A673 (cell line): ENCODE measurements at regions not wholly inside any gene's neighbourhood (a gene's known extent, or its start where the extent isn't known, plus 50 kb on each side); places are given as distances from the start of the nearest gene placed in this dataset.

Experiments
- BruUV-seq: library from RNA; stranded (reverse); fragments of 400-500 nt; replicated peaks from 2 replicates; lab custom pipeline; 2021; lab: Mats Ljungman, UMichigan
- CTCF ChIA-PET: fragments of 300-600 bp; sonication (Branson Sonifier 250); formaldehyde crosslinking; loops from one replicate; lab custom pipeline; 2022; ENCODE audit warnings: antibody characterized with exemption; lab: Charles Lee
- POLR2A ChIA-PET: fragments of 300-600 bp; sonication (Branson Sonifier 250); formaldehyde crosslinking; loops from one replicate; lab custom pipeline; 2022; ENCODE audit warnings: antibody characterized with exemption; ENCODE audit not compliant: low non-redundant PET; lab: Charles Lee
- DNase-seq: peaks from one replicate; pipeline ENCODE4 v3.0.0-alpha.2; 2015; ENCODE audit warnings: low spot score
- H3K27ac ChIP-seq: fragments of 200-600 bp; sonication (generic); 2 replicates; pipeline ENCODE4 v1.5.1; 2016; ENCODE audit warnings: mixed run types, low read depth, mild to moderate bottlenecking, mixed read lengths, antibody characterized with exemption, low read length; ENCODE audit not compliant: poor library complexity, severe bottlenecking
- H3K27me3 ChIP-seq: fragments of 200-600 bp; sonication (generic); replicated peaks from 2 replicates; pipeline ENCODE4 v1.6.1; 2017; ENCODE audit warnings: mixed run types, low read depth, mild to moderate bottlenecking, mixed read lengths, antibody characterized with exemption, low read length; ENCODE audit not compliant: insufficient read depth, poor library complexity
- H3K36me3 ChIP-seq: fragments of 200-600 bp; sonication (generic); 2 replicates; pipeline ENCODE4 v1.6.1; 2016; ENCODE audit warnings: mixed run types, mild to moderate bottlenecking, mixed read lengths, antibody characterized with exemption, low read length; ENCODE audit not compliant: insufficient read depth, poor library complexity, severe bottlenecking
- H3K4me1 ChIP-seq: fragments of 200-600 bp; sonication (generic); 2 replicates; pipeline ENCODE4 v1.6.1; 2017; ENCODE audit warnings: mixed run types, mild to moderate bottlenecking, mixed read lengths, antibody characterized with exemption, low read length; ENCODE audit not compliant: insufficient read depth, poor library complexity, severe bottlenecking
- H3K4me3 ChIP-seq: fragments of 200-600 bp; sonication (generic); 2 replicates; pipeline ENCODE4 v1.5.1; 2016; ENCODE audit warnings: low read depth, mixed run types, mild to moderate bottlenecking, mixed read lengths, low read length; ENCODE audit not compliant: poor library complexity, severe bottlenecking
- H3K9me3 ChIP-seq: fragments of 200-600 bp; sonication (generic); 2 replicates; pipeline ENCODE4 v1.6.1; 2016; ENCODE audit warnings: mixed run types, low read depth, mild to moderate bottlenecking, mixed read lengths, antibody characterized with exemption, low read length; ENCODE audit not compliant: poor library complexity, severe bottlenecking
- CTCF ChIP-seq: fragments of 300-800, 200-600 bp; sonication (generic); conservative IDR thresholded peaks from 2 replicates; pipeline ENCODE4 v1.5.1; 2017; ENCODE audit warnings: low read depth, mild to moderate bottlenecking, antibody characterized with exemption, low read length, moderate library complexity, mixed read lengths
- EZH2 ChIP-seq: fragments of 200-600 bp; sonication (generic); IDR thresholded peaks from 2 replicates; pipeline ENCODE4 v1.6.1; 2017; ENCODE audit warnings: borderline replicate concordance, low read depth, mild to moderate bottlenecking, mixed read lengths, antibody characterized with exemption, low read length; ENCODE audit not compliant: poor library complexity, severe bottlenecking
- intact Hi-C: fragments of 100-400 bp; cut with micrococcal nuclease; formaldehyde crosslinking; loops from one replicate; pipeline ENCODE4 v1.10.0; 2022; ENCODE audit not compliant: unreplicated experiment

DNA sequence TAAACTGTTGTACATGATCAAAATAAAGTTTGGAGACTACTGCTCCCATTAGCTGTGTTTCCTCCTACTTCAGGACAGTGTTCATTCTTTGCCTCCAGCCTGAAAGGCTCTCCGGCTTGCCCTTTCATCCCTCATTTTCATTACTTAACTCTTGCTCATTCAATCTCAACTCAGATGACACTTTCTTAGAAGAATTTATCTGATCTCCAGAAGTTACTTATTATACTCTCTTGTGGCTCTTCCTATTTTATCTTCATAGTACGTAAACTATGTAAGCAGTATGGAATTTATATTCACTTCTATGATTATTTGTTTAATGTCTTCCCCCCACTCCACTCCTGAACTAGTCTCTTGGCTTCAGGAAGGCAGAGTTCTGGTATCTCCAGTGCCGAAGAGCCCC is 1737.9 kb upstream of the C9orf72 start:
- no peak overlapping the region for H3K4me3 ChIP-seq
- no peaks in the 10 kb centered on the region for H3K9me3 ChIP-seq
- no peak for TF ChIP-seq EZH2
- TF ChIP-seq CTCF, result no peak
- H3K27ac ChIP-seq, result no peak overlapping the region
- ChIA-PET POLR2A (no interaction called here), CTCF (no interaction called here)
- intact Hi-C loops, result no loop called here
- no peaks in the 10 kb centered on the region for H3K27me3 ChIP-seq
- no TSS peak for BruUV-seq
- no peaks in the 10 kb centered on the region for H3K36me3 ChIP-seq
- no peaks in the 10 kb centered on the region for H3K4me1 ChIP-seq
- no peak for DNase-seq

- Histone ChIP-seq H3K4me3 (no peak overlapping the region), H3K4me1 (no peaks in the 10 kb centered on the region), H3K27me3 (no peaks in the 10 kb centered on the region), H3K27ac (no peak overlapping the region), H3K9me3 (no peaks in the 10 kb centered on the region), H3K36me3 (no peaks in the 10 kb centered on the region)
- no TSS peak for BruUV-seq
- DNase-seq, result no peak
- CTCF ChIA-PET, result no interaction called here
- POLR2A ChIA-PET, result no interaction called here
- TF ChIP-seq CTCF (no peak), EZH2 (no peak)
- intact Hi-C loops, result no loop called here
Measured at GRCh38 chr9:29312327-29312726, 1739.0 kb upstream of the C9orf72 start.

DNA sequence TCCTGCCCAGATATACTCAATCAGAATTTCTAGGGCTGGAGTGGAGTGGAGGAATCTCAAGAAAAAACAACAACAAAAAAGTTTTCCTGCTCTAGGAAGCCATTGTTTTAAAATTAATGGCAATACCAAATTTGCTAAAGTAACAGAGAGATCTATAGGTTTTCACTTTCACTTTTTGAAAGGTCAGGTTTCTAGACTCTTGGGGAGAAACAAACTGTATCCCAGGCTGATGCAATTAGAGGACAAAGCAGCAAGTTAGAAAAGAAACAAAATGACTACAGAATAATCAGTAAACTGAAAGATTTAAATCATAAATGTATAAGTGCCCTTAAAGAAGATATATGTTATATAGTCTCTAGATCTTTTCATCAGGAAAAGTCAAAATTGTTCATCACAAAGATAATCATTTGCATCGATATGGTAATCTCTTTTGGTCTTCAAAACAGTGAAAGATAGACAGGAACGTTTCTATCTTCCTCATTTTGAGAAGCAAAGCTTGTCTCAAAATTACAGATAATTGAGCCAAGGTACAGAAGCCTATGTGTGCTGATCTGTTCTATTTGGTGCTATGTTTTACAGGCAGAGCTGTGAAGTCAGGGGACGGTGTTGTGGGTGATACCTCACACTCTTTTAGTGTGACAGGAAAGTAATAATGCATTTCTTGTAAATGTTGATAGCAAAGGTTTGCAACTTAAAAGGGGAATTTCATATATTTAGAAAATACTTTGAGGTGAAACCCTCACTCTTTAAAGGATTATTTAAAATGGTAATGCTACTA is 1746.6 kb upstream of the C9orf72 start:
- ChIA-PET POLR2A (no interaction called here), CTCF (no interaction called here)
- Histone ChIP-seq H3K4me1 (no peaks in the 10 kb centered on the region), H3K27ac (no peak overlapping the region), H3K27me3 (no peaks in the 10 kb centered on the region), H3K4me3 (no peak overlapping the region), H3K36me3 (no peaks in the 10 kb centered on the region), H3K9me3 (no peaks in the 10 kb centered on the region)
- TF ChIP-seq CTCF (no peak), EZH2 (no peak)
- intact Hi-C loops, result no loop called here
- no peak for DNase-seq
- BruUV-seq, result no TSS peak
